ENCODE measurements at regions not wholly inside any gene's neighbourhood (a gene's known extent, or its start where the extent isn't known, plus 50 kb on each side); places are given as distances from the start of the nearest gene placed in this dataset.

DNA sequence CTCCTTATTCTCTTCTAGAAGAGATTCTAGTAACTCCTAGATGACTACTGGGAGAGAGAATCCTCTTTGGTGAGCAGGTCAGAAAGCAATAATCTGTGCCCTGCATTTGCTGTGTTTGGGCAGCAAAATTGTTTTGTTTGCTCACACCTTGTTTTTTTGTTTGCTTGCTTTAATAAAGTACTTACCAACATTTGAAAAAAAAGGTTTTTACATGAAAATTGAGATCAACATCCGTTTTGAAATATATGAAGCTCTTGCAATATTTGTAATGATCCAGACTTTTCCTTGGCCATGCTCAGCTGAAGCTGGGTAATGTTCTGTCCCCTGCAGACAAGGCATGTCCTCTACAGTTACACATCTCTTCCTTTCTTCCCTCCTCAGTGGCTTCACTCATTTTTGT, 62.2 kb downstream of the DIPK2A start:
- Histone ChIP-seq H3K4me3 (no peak overlapping the region), H3K36me3 (no peaks in the 10 kb centered on the region), H3K9ac (ENCODE audit: low read depth in 2 of 2, low read length in 2 of 2) (no peak overlapping the region), H3K27me3 (no peaks in the 10 kb centered on the region), H3K9me3 (no peaks in the 10 kb centered on the region), H3K4me1 (no peaks in the 10 kb centered on the region), H3K27ac (no peak overlapping the region)
- intact Hi-C loops (cut with DNase I): no loop called here
- DNase-seq: no peak
- TF ChIP-seq, protein P1, sequence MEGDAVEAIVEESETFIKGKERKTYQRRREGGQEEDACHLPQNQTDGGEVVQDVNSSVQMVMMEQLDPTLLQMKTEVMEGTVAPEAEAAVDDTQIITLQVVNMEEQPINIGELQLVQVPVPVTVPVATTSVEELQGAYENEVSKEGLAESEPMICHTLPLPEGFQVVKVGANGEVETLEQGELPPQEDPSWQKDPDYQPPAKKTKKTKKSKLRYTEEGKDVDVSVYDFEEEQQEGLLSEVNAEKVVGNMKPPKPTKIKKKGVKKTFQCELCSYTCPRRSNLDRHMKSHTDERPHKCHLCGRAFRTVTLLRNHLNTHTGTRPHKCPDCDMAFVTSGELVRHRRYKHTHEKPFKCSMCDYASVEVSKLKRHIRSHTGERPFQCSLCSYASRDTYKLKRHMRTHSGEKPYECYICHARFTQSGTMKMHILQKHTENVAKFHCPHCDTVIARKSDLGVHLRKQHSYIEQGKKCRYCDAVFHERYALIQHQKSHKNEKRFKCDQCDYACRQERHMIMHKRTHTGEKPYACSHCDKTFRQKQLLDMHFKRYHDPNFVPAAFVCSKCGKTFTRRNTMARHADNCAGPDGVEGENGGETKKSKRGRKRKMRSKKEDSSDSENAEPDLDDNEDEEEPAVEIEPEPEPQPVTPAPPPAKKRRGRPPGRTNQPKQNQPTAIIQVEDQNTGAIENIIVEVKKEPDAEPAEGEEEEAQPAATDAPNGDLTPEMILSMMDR (IDR thresholded peaks at IDR 0.05): no peak

DNA sequence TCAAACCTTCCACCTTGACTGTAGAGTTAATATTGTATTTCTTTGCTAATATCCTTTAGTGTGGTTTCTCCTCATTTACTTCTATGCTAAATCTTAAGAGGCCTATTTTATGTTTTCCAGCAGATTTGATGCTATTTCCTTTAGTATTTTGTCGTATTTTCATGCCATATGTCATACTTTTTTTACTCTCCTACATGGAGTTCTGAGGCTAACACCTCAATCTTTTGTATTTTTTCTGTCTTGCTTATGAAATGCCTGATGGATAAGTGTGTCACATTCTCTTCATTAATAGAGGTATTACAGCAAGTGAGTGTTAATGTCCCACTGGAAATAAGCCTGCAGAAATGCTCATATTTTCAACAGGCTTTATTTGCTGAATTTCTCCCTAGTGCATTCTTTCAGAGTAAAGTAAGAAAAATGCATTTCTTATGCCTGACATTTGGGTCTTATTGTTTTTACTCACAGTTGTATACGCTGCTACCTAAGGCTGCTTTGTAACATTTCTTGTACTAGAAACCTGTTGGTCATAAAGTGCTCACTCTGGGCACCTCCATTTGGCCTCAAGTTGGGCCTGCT, 63.2 kb downstream of the DIPK2A start:
- no peaks in the 10 kb centered on the region for H3K27me3 ChIP-seq
- H3K36me3 ChIP-seq: no peaks in the 10 kb centered on the region
- TF ChIP-seq, protein P1 (IDR thresholded peaks at IDR 0.05): no peak
- no peak overlapping the region for H3K27ac ChIP-seq
- no peaks in the 10 kb centered on the region for H3K4me1 ChIP-seq
- intact Hi-C loops (cut with DNase I): no loop called here
- H3K4me3 ChIP-seq: no peak overlapping the region
- no peak for DNase-seq
- H3K9me3 ChIP-seq: no peaks in the 10 kb centered on the region
- H3K9ac ChIP-seq (ENCODE audit: low read depth in 2 of 2, low read length in 2 of 2): no peak overlapping the region

DNA sequence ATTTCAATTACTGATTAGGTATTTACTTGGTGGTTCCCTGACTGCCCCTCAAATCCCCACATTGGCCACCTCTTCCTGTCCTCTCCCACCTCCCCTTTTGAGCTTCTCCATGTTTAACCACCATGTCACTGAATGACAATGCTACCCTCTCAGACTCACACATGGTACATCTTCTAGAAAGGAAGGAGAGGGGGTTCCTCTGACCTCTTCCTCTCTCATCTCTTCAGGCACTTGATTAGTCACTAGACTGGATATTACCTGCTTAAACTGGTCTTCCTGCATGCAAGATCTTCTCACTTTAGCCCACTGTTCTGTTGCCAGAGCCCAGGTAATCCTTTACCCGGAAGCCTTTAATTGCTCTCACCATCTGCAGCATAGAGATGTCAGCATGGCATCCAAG, 64.9 kb downstream of the DIPK2A start:
- Histone ChIP-seq H3K27me3 (no peaks in the 10 kb centered on the region), H3K4me3 (no peak overlapping the region), H3K9me3 (no peaks in the 10 kb centered on the region), H3K27ac (no peak overlapping the region), H3K4me1 (no peaks in the 10 kb centered on the region), H3K36me3 (no peaks in the 10 kb centered on the region), H3K9ac (ENCODE audit: low read depth in 2 of 2, low read length in 2 of 2) (no peak overlapping the region)
- intact Hi-C loops (cut with DNase I): no loop called here
- TF ChIP-seq, protein P1 (IDR thresholded peaks at IDR 0.05): no peak
- DNase-seq: no peak

DNA sequence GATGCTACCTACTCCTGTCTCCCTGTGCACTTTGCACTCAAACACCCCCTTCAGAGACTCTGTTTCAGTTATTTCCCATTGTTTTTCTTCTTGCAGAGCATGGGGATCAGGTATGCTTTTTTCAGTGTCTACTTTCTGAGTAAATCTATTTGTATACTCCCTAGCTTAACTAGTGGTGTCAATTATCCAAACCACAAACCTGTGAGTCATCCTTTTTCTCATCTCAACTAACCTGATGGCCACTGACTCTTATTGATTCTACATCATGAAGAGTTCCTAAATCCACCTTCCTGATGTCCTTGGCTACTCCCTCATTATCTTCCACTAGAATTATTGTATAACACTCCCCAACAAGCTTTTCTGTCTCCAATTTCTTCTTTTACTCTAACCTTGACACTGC, 68.0 kb downstream of the DIPK2A start:
- TF ChIP-seq, protein P1 (IDR thresholded peaks at IDR 0.05): no peak
- intact Hi-C loops (cut with DNase I): no loop called here

DNA sequence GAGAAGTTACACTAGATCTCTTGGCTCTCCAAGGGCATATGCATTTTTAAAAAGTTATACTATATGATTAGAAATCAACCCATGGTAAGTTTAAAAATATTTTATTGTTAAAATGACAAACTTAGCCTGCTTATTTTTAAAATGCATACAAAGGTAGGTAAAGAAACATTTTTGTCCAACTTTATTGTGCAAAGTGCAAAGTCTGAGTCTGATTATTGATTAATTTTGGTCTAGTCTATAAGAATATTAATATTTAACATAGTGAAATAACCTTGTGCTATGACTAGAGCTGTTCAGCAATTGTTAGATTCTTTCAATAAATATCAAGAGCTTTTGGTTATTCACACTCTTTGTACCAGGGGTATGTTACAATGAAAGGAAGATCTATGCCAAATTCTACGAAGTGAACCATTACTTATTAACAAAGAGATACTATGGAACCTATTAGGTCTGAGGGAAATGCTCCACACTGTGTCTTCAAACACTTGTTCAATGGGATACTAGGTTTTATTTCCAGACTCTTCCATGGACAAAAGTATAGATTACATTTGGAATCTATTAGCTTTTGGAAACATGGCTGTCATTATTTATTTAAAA, 70.4 kb downstream of the DIPK2A start:
- DNase-seq: no peak
- Histone ChIP-seq H3K4me3 (no peak overlapping the region), H3K9me3 (no peaks in the 10 kb centered on the region), H3K9ac (ENCODE audit: low read depth in 2 of 2, low read length in 2 of 2) (no peak overlapping the region), H3K4me1 (no peaks in the 10 kb centered on the region), H3K27ac (no peak overlapping the region), H3K27me3 (no peaks in the 10 kb centered on the region), H3K36me3 (no peaks in the 10 kb centered on the region)
- intact Hi-C loops (cut with DNase I): no loop called here
- TF ChIP-seq, protein P1 (IDR thresholded peaks at IDR 0.05): no peak

More for the DNA sequence above, 68.0 kb downstream of the DIPK2A start:
- Histone ChIP-seq H3K27ac (no peak overlapping the region), H3K27me3 (no peaks in the 10 kb centered on the region), H3K9me3 (no peaks in the 10 kb centered on the region), H3K4me3 (no peak overlapping the region), H3K9ac (ENCODE audit: low read depth in 2 of 2, low read length in 2 of 2) (no peak overlapping the region), H3K36me3 (no peaks in the 10 kb centered on the region), H3K4me1 (no peaks in the 10 kb centered on the region)
- no peak for DNase-seq

Data from colonic mucosa (tissue), 4 donors.